Daoy (cell line): ENCODE measurements at regions not wholly inside any gene's neighbourhood (a gene's known extent, or its start where the extent isn't known, plus 50 kb on each side); places are given as distances from the start of the nearest gene placed in this dataset.

Experiments used
- DNase-seq: peaks from one replicate; pipeline ENCODE4 v3.0.0-alpha.2; 2015; ENCODE audit warnings: low read depth

DNA sequence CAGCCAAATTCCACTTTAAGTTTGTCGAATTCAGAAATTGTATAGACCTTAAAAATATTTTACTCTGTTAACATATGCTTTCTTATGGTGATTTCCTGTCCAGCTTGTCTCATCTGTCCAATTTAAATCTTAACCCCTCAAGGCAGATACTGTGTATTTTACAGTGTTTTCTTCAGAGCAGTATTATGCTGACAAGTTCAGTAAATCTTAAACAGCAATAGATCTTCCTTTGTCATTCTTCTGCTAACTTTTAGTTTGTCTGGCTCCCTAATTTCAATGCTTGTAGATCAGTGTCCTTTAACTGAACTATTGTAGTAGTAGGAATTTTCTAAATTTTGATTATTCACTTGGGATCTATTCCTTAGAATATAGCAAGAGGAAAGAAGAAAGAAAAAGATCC, 52.8 kb upstream of the MEIS1 start:
- no peak for DNase-seq

DNA sequence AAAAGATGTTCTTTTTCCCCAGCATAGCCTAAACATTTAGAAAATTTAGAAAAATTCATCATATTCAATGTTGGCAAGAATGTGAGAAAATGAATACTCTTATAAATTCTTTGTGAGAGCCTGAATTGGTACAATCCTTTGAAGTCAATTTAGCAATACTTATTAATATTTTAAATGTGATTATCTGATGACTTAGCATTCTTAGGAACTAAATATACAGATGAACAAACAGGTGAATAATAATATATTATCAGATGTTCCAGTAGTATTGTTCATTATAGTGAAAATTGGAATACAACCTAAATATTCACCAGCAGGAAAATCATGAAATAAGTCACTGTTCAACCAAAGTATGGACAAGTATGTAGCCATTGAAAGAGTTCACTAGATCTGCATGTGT, 55.5 kb upstream of the MEIS1 start:
- no peak for DNase-seq

DNA sequence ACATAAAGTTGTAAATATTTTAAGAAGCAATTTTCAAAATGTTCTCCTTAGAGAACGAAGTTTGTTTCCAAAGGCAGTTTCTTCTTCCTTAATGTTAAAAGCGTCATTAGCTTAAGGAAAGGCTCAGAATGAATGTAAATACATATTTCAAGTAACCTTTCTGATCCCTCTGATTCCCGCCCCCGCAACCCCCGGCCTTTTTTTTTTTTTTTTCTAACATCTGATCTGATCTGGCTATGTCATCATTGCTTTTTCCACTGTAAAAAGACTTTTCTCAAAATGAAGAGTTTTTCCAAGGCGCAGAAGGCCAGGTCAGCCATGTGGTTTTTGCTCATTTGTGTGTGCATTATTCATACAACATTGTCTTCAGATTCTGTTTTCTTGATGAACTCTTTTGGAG, 57.1 kb upstream of the MEIS1 start:
- DNase-seq, result no peak

DNA sequence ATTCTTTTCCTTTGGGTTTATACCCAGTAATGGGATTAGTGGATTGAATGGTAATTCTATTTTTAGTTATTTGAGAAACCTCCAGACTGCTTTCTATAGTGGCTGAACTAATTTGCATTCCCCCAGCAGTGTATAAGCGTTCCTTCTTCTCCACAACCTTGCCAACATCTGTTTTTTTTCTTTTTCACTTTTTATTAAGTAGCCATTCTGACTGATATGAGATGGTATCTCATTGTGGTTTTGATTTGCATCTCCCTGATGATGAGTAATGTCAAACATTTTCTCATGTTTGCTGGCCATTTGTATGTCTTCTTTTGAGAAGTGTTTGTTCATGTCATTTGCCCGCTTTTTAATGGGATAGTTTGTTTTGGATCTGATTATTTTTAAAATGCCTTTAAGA, 64.1 kb upstream of the MEIS1 start:
- no peak for DNase-seq

DNA sequence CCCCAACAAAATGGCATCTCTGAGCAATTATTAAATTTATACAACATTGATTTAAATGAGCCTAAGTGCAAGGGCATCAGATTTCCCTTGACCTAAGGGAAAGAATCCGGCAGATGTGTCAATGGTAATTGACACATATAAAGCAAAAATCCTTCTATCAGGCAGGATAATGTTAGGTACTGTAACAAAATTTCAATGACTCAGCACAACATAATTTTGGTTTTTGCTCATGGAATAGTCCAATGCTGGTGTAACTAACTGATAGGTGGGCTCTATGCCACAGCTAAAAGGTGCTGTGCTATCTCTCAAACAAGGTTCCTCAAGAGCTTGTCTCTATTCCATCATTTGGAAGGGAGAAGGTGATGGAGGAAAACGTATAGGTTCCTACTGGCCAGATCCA, 68.3 kb upstream of the MEIS1 start:
- DNase-seq, result no peak

DNA sequence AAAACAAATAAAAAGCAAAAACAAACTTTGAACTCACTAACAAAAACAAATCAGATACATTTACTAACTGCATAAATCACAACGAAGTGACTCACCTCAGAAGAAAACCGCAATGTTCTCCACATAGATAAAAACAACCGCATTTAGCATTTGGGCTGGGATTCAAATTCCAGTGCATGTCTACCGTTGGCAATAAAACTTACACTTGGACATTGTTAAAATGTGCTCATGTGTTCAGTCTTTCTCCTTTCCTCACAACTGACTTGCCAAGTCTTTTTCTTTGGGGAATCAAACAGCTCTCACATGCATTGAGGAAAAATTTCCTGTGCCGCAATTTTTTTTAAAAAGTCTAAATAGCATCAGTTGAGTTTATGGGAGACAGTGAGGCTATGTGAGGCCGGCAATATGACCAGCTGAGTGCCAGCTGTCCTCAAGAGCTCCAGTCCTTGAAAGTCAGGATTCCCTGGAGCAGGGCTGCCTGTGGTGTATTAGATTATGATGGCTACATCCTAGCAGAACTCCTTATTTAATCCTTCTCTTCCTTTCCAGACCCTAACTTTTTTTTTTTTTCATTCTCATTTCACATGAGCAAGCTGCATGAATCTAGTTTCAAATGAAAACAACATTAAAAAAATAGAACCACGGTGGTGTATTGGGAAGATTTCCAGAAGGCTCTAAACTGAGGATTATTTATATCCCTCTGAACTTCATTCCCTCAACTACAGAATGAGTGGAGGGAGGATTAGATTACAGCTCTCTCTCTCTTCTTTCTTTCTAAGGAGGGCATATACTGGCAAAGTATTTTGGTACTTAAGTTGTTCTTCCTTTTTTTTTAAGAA, 70.2 kb upstream of the MEIS1 start:
- peak; percentile 82 for DNase-seq

DNA sequence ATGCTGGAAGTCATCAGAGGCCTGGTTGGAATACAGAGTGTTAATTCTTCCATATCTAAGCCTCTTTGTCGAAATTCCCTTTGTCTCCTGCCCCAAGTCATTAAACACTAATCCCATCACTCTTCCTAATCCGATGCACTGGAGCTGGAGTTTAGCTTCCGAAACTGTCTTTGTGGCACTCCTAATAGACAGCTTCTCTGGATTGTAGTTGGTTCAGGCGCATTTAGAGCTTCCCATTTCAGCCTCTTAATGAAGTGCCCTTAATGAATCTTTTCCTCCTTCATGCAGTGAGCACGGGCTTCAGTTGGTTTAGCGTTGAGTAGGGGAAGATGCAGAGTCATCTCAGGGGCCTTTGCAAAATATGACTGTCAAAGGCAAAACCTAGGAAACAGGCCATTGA, 72.2 kb upstream of the MEIS1 start:
- no peak for DNase-seq

DNA sequence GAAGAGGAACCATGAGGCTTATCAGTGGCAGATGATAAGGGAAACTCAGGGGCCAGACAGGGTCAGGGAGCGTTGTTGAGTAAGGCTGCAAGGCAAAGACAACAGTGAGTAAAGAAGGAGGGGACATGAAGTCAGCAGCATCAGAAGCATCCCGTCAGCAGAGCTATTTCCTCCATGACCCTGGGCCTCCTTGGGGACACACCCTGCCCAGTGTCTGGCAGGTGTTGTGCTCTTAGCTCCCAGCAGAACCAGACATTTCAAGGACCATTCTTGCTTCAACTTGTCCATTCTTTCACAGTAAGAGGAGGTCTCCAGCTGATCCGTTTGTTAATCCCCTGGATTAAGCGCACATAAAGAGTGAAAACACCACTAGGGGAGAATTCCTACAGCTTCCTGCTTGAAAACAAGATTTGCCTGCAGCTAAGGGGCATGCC, 88.7 kb upstream of the MEIS1 start:
- no peak for DNase-seq

DNA sequence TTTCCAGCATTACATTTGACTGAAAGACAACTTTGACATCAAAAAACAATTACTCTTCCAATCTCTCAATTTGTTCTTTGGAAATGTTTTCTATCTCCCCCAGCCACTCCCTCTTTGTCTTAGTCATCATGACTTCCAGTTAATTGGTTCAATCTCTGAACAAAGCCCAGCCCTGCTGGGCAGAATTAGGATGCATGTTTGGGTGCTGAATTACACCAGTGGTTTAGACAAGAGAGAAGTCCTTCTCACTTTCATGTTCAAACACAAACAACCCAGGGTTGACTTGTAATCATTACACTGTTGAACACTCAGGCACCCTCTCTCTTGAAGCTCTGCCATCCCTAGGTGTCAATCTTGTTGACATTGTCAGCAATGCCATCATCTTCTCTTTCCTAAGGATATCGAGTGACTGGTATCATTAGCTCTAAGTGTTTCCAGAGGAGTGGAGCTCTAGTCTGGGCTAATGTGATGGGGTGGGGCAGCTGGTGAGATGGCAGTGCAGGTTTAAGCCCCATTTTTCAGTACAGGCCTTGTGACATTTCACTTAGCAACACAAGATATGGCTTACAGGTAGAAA, 90.8 kb upstream of the MEIS1 start:
- no peak for DNase-seq

DNA sequence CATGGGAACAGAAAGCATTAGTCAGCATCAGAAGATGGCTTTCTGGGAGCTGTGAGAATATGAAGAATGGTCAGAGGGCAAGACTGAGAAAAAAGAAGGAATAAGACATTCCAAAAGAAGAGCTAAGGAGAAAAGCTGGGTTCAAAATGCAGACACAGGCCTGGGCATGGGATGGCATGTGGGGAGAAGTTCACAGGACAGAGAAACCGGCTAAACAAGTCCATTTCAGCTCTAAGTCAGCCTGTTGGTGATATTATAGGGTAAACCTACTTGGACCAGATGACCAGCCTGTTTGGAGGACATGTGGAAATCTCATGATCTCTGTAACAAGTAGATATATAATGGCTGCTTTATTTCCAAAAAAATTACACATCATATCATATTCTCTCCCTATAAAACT, 91.7 kb upstream of the MEIS1 start:
- no peak for DNase-seq

DNA sequence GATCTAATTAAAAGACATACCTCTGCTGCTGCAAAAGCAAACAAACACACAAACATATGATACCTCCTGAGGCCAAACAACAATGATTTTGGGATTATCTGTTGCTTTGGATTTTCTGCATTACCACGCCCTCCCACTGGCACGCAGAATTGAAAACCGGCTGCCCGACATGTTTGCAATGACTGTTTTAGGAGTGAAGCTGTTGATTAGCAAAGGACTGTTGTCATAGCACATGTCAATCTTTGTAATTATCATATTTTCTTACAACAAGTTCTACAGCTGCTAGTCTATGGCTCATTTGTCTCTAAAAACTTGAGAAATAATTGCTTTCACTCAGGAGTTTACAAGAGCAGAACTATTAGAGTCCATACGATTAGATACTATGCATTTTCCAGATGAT, 94.4 kb upstream of the MEIS1 start:
- DNase-seq, result no peak

DNA sequence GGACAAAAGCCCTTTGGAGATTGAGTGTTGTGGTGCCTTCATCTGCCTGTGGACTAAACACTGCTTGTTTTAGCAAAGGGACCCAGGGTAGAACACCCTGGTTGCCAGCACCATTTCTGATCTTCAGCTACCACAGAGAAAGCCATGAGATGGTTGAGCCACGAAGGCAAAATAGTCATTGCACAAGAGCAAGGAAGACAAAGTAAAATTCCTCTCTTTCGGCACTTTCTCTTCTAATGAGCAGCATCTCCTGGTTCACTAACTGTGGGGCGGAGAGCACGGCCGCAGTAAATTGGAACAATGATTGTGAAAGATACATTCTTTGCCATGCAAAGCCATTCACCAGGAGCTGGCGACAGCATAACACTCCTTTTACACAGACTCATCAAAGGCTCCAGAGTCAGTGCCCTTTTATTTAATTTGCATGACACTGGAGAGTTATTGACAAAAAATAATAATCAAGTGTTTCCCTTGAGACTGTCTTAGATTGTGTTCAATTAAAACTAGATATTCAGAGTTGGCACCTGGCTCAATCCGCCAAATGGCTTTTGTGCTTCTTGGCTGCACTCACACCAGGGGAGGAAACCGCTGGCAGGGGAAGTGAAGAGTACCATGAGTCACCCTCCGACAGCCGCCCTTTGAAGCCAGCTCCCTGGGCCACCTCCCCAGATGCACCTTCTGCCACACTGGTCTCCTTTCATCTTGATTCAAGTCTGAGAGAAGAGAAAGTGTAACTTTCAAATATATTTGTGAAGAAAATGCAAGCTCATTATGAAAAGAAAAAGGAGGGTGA, 100.5 kb upstream of the MEIS1 start:
- DNase-seq, result peak; percentile 90

DNA sequence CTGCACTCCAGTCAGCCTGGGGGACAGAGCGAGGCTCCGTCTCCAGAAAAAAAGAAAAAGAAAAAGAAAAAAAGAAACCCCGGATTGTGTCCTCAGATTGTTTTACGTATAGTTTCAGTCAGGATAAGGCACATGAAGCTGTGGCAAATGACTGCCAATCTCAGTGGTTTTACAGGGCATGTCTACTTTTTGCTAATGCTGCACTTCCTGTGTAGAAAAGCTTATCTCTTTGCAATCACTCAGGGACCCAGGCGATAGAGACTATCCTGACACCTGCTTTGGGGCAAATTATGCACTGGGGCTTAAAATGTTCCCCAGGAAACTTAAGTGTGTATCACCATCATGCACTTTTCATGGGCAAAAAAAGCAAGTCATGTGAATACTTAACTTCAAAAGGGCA, 103.7 kb upstream of the MEIS1 start:
- no peak for DNase-seq

DNA sequence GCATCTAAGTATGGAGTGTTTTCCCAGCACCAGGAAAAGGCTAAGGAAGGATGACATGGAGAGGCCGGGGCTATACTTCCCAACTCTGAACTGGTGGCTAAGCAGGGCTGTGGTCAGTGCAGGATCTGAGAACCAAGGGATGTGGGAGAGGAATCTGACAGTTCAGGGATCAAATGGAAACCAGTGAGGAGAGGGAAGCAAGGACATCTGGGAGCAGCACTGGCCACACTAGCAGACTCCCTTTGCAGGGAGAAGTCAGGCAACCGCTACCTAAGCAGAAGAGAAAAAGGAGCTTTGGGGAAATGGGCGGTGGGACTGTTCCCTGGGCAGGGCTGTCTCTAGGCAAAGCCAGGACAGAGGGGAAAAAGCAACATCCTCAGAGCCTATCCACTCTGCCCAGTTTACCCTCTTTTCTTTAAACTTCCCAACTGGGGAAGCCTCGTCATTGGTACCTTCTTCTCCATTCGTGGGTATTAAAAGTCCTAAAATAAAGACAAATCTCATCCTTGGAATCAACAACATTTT, 105.8 kb upstream of the MEIS1 start:
- DNase-seq, result no peak

DNA sequence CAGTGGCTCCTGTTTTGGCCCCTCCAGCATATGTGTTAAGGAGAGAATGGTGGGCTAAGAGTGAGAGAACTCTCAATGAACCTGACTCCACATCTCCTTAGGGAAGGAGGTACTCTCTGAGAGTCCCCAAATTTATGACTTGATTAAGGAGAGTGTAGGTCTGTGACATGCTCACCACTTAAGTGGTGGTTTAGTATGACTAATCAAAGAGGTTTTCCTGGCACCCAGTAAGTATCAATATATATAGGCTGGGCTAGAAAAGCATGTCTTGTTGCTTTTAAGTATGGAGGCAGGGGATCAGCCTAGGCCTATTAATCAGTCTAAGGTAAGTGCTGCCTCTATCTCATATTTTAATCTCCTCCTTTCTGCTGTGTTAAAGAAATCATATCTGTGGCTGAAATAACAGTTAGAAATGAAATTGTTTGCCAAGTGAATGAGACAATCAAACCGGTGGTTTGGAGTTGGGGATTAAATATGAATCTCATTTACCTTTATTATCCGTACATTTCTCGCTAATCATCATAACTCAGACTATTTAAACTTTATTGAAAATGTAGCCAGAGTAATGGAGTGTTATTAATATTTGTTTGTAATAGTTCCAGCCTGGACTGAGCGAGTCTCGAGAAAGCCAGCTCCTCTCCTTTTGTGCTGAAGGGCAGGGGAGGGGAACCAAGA, 107.7 kb upstream of the MEIS1 start:
- no peak for DNase-seq

DNA sequence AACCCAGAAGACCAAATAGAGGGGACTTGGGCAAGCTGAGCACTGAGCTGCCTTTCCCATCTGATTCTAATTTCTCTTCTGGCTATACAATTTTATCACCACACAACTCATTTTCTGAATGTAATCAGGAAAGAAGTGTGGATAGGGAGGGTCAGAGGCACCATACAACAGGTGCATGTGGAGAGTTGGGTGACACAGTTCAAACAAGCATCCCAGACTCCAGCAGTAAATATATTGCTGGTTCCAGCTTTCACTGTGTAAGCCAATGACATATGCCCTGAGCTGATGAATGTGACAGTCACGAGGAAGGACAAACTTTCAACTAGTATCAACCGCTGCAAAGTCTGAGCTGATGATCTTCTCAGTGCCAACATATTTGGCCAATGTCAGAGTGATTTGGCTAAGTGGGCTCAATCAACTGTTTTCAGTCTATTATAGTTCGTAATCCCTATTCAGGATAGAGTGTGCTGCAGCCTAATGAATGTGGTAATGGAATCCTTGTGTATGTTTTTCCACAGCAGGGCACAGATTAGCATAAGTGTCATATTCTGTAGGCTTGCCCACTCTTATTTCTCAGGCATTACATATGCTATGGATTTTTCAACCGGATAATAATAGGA, 109.9 kb upstream of the MEIS1 start:
- no peak for DNase-seq

DNA sequence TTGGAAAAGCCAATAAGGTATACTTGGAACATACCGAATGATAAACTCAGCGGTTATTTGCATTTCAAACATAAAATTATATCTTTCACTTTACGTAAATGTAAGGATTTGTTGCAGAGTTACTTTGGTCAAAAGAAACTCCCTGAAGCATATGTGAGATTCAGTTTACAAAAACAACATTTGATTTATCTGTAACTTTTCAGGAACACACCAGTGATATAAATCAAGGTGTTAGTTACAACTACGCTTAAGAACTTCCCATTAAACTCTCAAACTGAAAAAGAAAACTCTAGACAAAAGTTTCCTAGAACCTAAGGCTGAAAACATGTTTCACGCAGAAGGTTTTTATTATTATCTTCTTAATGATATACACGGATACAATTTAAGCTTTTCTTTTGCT, 110.6 kb upstream of the MEIS1 start:
- no peak for DNase-seq

DNA sequence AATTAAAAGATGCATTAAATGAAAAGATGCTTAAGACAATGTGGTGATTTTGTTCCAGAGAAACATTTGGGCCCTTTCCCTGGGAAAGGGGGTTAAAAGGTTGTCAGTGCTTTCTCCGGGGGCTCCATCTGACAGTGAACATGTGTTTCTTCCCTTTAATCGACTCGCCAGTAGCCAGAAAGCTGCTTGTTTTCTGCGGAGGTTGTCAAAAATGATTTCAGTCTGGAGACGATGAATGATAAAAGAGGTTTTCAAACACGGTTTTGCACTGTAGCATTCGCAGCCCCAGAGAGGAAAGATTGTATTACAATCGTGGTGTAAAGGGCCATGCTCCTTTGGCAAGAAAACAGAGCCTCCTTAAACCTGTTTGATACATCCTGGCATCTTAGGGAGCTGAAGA, 111.5 kb upstream of the MEIS1 start:
- DNase-seq, result no peak

DNA sequence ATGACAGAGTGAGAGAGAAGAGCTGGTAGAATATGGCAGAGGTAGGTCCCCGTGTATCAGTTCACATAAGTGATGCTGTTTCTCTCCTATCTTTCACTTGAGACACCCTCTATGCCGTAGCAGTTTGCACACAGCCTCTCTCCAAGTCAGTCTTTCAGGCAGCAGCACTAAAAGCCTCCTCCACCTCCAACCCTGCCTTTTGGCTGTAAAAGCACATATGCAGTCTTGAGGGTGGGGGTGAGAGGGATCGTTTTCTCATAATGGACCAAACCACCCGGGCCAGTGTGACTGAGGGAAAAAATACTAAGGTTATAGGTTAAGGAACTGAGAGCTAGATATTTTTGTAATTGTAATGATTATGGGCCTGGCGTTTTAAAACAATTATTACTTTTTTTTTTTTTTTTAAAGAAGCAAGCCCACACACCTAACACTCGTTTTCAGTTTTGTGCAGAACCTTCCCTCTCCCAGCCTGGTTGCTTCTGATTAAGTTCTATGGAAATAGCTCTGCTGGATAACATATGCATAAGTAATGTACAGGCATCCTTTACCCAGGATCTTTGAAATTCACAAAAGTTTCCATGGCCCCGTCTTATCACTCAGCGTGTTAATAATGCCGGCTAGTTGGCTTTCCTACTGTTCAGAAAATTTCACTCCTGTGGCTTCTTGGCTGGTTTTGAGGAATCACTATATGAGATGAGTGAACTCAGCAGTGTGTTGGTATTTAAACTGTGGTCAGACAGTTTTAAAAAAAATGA, 112.2 kb upstream of the MEIS1 start:
- no peak for DNase-seq

DNA sequence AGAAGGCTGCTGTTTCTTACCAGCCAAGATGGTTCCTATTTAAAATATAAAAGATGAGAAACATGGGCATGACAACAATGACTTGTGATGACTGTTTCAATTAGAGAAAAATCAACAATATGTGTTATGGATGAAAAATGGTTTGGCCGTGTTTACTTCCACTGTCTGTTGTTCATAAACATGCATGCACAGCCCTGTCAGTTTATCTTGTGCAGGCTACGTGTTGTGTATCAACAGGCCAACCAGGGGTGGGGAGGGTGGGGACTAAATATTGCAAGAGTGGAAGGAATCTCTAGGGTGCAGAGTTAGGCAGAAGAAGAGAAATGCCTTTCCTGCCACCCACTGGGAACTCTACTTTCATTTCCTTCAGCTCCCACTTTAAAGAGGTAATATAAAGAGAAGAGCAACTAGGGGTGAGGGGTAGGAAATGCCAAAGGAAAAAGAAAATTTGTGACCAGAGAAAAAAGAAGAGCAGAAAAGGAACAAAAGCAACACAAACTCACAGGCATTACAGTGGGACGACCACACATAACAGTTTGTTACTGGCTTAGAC, 116.8 kb upstream of the MEIS1 start:
- DNase-seq, result no peak
